Progenitor cell of endocrine pancreas (in vitro differentiated cells): ENCODE measurements at regions not wholly inside any gene's neighbourhood (a gene's known extent, or its start where the extent isn't known, plus 50 kb on each side); places are given as distances from the start of the nearest gene placed in this dataset.
A peak's percentile ranks its signal among the peaks of the same experiment; 100 is the strongest.
"Not testable (repeated sequence)": the region's sequence is repeated elsewhere in the genome, so short reads cannot be mapped to it uniquely, and the experiment has no call there.

ENCODE experiments used
- DNase-seq: peaks from one replicate; pipeline ENCODE4 v3.0.0; 2021; ENCODE audit warnings: low spot score; ENCODE audit not compliant: unreplicated experiment
- H3K27ac Mint-ChIP-seq: 2 replicates; pipeline ENCODE4 v1.8.0; 2021; ENCODE audit warnings: mild to moderate bottlenecking, moderate library complexity, mixed read lengths
- H3K27me3 Mint-ChIP-seq: 2 replicates; pipeline ENCODE4 v1.8.0; 2021; ENCODE audit warnings: mixed read lengths
- H3K36me3 Mint-ChIP-seq: 2 replicates; pipeline ENCODE4 v1.8.0; 2022; ENCODE audit warnings: mixed read lengths; ENCODE audit not compliant: insufficient read depth
- H3K4me1 Mint-ChIP-seq: 2 replicates; pipeline ENCODE4 v1.8.0; 2021; ENCODE audit warnings: low read depth, mixed read lengths
- H3K4me3 Mint-ChIP-seq: 2 replicates; pipeline ENCODE4 v1.8.0; 2021; ENCODE audit warnings: low read depth, mild to moderate bottlenecking, moderate library complexity, mixed read lengths
- H3K9me3 Mint-ChIP-seq: 2 replicates; pipeline ENCODE4 v1.8.0; 2021; ENCODE audit warnings: low read depth, mixed read lengths
- TF ChIP-seq, protein P1 (sequence below): fragments of 200-600 bp; sonication (generic); IDR thresholded peaks from one replicate; pipeline ENCODE4 v1.5.0; 2021; ENCODE audit warnings: antibody characterized with exemption, mild to moderate bottlenecking; ENCODE audit not compliant: unreplicated experiment

DNA sequence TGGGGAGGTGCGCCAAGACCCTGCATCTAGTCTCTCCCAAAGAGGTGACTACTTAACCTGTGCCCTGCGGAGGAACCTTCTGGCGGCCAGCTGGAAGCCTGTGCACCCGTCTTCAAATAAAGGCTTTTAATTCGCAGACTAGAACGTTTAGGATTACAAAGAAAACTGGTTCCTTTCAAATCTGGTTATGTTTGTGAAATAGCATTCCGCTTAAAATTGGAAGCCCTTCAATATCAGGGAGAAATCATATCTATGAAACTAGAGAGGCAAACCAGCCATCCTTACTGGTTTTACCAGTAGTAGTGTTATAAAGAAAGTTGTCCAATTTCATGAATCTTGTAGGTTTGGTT lies 250.8 kb downstream of the FAM72C start:
- DNase-seq, result no peak

DNA sequence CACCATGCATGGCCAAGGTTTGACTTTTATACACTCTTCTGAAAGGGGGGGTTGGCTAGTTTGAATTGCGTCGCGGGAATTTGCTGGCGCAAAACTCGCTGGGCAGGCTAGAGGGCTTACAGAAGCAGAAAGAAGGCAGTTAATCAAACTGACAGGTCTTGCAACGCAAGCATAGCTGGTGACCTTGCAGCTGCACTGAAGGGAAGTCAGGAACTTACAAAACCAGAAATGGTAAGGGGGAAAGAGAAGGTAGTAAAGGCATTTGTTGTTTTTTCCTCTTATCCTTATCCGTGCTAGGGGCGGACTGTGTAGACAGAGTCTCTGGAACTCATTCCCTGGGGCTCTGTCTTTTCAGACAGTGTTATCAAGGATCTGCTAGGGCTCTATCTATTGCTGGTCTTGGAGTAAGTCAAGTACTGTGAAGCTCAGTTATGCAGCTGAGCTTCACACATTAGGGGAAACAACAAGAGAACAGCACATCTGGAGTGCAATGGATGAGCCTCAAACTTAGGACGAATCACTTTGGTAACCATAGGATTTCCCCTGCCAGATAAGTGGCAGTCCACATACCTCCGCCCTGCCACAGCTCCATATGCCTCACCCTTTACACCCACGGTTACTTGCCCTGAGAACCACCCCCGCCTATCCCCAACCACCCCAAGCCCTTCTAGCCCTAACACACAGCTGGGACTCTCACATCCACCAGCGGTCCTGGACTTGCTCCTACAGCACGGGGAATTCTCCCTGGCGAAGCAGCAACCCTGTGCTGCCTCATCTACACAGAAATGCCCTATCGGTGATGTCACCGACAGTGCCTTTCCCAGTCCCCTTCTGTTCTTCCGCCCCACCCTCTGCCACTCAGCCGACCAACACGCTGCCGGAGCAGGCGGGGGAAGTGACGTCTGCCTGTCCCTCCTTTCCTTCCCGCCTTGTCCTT lies 251.4 kb downstream of the FAM72C start:
- peaks cover 13% of the 10 kb centered on the region for H3K9me3 Mint-ChIP-seq
- H3K36me3 Mint-ChIP-seq, result no peaks in the 10 kb centered on the region
- H3K4me3 Mint-ChIP-seq, result peak overlapping the region; percentile 65
- H3K27me3 Mint-ChIP-seq, result no peaks in the 10 kb centered on the region
- peak; percentile 17 for DNase-seq
- H3K4me1 Mint-ChIP-seq, result peaks cover 10% of the 10 kb centered on the region
- TF ChIP-seq, protein P1, sequence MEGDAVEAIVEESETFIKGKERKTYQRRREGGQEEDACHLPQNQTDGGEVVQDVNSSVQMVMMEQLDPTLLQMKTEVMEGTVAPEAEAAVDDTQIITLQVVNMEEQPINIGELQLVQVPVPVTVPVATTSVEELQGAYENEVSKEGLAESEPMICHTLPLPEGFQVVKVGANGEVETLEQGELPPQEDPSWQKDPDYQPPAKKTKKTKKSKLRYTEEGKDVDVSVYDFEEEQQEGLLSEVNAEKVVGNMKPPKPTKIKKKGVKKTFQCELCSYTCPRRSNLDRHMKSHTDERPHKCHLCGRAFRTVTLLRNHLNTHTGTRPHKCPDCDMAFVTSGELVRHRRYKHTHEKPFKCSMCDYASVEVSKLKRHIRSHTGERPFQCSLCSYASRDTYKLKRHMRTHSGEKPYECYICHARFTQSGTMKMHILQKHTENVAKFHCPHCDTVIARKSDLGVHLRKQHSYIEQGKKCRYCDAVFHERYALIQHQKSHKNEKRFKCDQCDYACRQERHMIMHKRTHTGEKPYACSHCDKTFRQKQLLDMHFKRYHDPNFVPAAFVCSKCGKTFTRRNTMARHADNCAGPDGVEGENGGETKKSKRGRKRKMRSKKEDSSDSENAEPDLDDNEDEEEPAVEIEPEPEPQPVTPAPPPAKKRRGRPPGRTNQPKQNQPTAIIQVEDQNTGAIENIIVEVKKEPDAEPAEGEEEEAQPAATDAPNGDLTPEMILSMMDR, result no peak
- H3K27ac Mint-ChIP-seq, result peak overlapping the region; percentile 98

More for the DNA sequence above, 250.8 kb downstream of the FAM72C start:
- Mint-ChIP-seq H3K9me3 (peaks cover 13% of the 10 kb centered on the region), H3K27me3 (no peaks in the 10 kb centered on the region), H3K36me3 (no peaks in the 10 kb centered on the region), H3K27ac (peak overlapping the region; percentile 98), H3K4me1 (peaks cover 10% of the 10 kb centered on the region), H3K4me3 (peak overlapping the region; percentile 65)
- TF ChIP-seq, protein P1, result no peak

DNA sequence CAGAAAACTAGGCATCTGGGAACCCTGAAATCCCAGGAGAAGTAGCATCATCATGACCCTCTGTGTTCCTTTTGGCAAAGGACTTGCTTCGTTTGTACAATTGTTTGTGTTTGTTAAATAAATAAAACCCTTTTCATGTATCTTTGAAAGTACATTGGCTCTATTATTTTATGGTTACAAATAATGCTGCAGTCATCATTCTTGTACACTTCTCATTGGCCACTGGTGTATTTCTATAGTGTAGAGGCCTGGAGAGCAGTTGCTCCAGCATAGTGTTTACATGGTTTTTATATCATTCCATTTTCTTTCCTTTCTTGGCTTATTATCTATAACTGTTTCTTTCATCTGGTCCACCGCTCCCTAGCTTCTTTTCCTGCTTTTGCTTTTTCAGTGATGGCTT lies 253.3 kb downstream of the FAM72C start:
- Mint-ChIP-seq H3K27me3 (no peaks in the 10 kb centered on the region), H3K4me1 (peaks cover 8% of the 10 kb centered on the region), H3K36me3 (no peaks in the 10 kb centered on the region), H3K4me3 (no peak overlapping the region), H3K27ac (no peak overlapping the region), H3K9me3 (peaks cover 8% of the 10 kb centered on the region)
- TF ChIP-seq, protein P1, result no peak
- no peak for DNase-seq

DNA sequence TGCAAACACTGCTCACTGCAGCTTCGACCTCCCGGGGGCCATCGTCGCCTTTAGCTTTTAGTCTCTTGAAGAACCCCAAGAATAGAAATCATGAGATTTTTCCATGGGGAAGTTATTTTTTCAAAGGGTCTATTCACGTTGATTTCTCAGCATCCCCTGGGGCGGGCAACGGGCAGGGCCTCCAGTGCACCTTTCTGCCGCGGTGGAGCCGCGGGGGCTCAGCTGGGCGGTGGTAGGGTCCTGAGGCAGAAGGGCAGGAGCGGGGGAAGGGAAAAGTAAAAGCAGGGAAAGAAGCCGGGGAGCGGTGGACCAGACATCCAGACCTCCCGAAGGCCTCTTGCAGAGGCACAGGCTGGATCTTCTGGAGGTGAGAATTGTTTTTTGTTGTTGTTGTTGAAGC lies 253.8 kb downstream of the FAM72C start:
- TF ChIP-seq, protein P1, result no peak
- H3K4me1 Mint-ChIP-seq, result peaks cover 8% of the 10 kb centered on the region
- H3K4me3 Mint-ChIP-seq, result no peak overlapping the region
- H3K36me3 Mint-ChIP-seq, result no peaks in the 10 kb centered on the region
- no peaks in the 10 kb centered on the region for H3K27me3 Mint-ChIP-seq
- DNase-seq, result no peak
- peaks cover 8% of the 10 kb centered on the region for H3K9me3 Mint-ChIP-seq
- H3K27ac Mint-ChIP-seq, result no peak overlapping the region

DNA sequence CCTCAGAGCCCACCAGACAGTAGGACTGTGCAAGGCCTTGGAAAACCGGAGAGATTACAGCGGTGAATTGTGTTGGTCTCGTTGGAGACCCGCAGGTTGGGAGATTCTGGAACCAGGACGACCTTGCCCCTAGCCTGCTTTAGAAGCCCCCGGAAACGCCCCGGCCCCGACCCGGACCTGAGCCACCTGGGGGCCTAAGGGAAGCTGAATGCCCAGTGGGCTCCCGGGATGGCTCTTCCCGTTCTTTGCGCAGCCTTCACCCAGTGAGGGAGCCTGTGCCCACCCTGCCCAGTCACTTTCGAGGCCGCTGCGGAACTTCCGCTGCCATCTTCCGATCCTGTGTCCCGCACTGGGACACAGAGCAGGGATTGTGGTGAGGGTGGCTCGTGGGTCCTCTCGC lies 254.4 kb downstream of the FAM72C start:
- Mint-ChIP-seq H3K27ac (no peak overlapping the region), H3K4me3 (no peak overlapping the region), H3K9me3 (peaks cover 8% of the 10 kb centered on the region), H3K36me3 (no peaks in the 10 kb centered on the region), H3K4me1 (peaks cover 8% of the 10 kb centered on the region), H3K27me3 (no peaks in the 10 kb centered on the region)
- TF ChIP-seq, protein P1, result no peak
- DNase-seq, result no peak

DNA sequence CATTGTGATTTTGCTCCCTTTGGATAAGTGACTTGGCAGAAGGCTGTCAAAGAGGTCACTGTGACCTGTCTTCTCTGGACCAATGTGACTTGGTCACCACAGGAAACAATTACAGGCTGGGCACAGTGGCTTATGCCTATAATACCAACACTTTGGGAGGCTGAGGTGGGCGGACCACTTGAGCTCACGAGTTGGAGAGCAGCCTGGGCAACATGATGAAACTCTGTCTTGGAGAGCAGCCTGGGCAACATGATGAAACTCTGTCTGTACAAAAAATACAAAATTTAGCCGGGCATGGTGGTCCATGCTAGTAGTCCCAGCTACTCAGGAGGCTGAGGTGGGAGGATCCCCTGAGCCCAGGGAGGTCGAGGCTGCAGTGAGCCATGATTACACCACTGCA lies 256.9 kb downstream of the FAM72C start:
- not testable (repeated sequence) for DNase-seq, H3K4me3 Mint-ChIP-seq, H3K27ac Mint-ChIP-seq, H3K4me1 Mint-ChIP-seq, H3K27me3 Mint-ChIP-seq, H3K36me3 Mint-ChIP-seq
- H3K9me3 Mint-ChIP-seq, result peaks cover 13% of the 10 kb centered on the region
